HepG2 (cell line): ENCODE measurements at regions not wholly inside any gene's neighbourhood (a gene's known extent, or its start where the extent isn't known, plus 50 kb on each side); places are given as distances from the start of the nearest gene placed in this dataset.

ENCODE experiments used
- ASH2L ChIP-seq: fragments of 300-600, 200-600 bp; sonication (generic); IDR thresholded peaks from 2 replicates; pipeline ENCODE4 v1.7.0; 2017; ENCODE audit warnings: low read depth, mild to moderate bottlenecking, moderate library complexity, mixed read lengths, low read length; ENCODE audit not compliant: insufficient read length
- EP300 ChIP-seq, 3 experiments: sonication (generic) in 1 of 3; formaldehyde crosslinking in 1 of 3; IDR thresholded peaks; 2 replicates each; pipeline versions ENCODE4 v1.5.1 to v1.6.1; 2011 to 2020; ENCODE audit warnings: low read depth in 2 of 3, low read length in 2 of 3, borderline replicate concordance in 1 of 3, improper control_type of control experiment in 1 of 3, mild to moderate bottlenecking in 1 of 3, missing genetic modification reagents in 1 of 3, moderate library complexity in 1 of 3
- FOXP1 ChIP-seq, 2 experiments: fragments of 450-650 bp in 1 of 2; IDR thresholded peaks; 2 replicates each; pipeline ENCODE4 v1.6.1; 2017 to 2018; ENCODE audit warnings: antibody characterized with exemption in 1 of 2
- KLF13 ChIP-seq: sonication (generic); formaldehyde crosslinking; IDR thresholded peaks from 2 replicates; pipeline ENCODE4 v1.4.0; 2020; ENCODE audit warnings: mild to moderate bottlenecking, missing genetic modification reagents
- TBX3 ChIP-seq: fragments of 450-650 bp; IDR thresholded peaks from 2 replicates; pipeline ENCODE4 v1.6.1; 2017; ENCODE audit warnings: antibody characterized with exemption, mild to moderate bottlenecking, inconsistent platforms, borderline replicate concordance
- ZNF646 ChIP-seq: sonication (generic); formaldehyde crosslinking; IDR thresholded peaks from 2 replicates; pipeline ENCODE4 v1.9.0; 2021; ENCODE audit warnings: mild to moderate bottlenecking, missing genetic modification reagents
- TF ChIP-seq, protein P1 (sequence below), 2 experiments: sonication (generic) in 1 of 2; formaldehyde crosslinking in 1 of 2; IDR thresholded peaks; 2 replicates each; pipeline versions ENCODE4 v1.4.0 to v1.6.1; 2016 to 2020; ENCODE audit warnings: borderline replicate concordance in 1 of 2, low read depth in 1 of 2, mild to moderate bottlenecking in 1 of 2, missing genetic modification reagents in 1 of 2
- TF ChIP-seq, protein P2 (sequence below): sonication (generic); formaldehyde crosslinking; IDR thresholded peaks from 2 replicates; pipeline ENCODE4 v1.4.0; 2020; ENCODE audit warnings: mild to moderate bottlenecking, missing genetic modification reagents, borderline replicate concordance
- TF ChIP-seq, protein P3 (sequence below): IDR thresholded peaks from 2 replicates; pipeline ENCODE4 v1.6.1; 2012; ENCODE audit warnings: low read depth, low read length, improper control_type of control experiment

- TF ChIP-seq, protein P1, sequence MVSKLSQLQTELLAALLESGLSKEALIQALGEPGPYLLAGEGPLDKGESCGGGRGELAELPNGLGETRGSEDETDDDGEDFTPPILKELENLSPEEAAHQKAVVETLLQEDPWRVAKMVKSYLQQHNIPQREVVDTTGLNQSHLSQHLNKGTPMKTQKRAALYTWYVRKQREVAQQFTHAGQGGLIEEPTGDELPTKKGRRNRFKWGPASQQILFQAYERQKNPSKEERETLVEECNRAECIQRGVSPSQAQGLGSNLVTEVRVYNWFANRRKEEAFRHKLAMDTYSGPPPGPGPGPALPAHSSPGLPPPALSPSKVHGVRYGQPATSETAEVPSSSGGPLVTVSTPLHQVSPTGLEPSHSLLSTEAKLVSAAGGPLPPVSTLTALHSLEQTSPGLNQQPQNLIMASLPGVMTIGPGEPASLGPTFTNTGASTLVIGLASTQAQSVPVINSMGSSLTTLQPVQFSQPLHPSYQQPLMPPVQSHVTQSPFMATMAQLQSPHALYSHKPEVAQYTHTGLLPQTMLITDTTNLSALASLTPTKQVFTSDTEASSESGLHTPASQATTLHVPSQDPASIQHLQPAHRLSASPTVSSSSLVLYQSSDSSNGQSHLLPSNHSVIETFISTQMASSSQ (IDR thresholded peaks at IDR 0.05; ENCODE audit: low read depth), result peak; percentile 51; the same call in 1 of the 2 replicates
- TF ChIP-seq, protein P1 (CRISPR knock-in tag; IDR thresholded peaks at IDR 0.05; ENCODE audit: borderline replicate concordance), result no peak
- TF ChIP-seq, protein P2, sequence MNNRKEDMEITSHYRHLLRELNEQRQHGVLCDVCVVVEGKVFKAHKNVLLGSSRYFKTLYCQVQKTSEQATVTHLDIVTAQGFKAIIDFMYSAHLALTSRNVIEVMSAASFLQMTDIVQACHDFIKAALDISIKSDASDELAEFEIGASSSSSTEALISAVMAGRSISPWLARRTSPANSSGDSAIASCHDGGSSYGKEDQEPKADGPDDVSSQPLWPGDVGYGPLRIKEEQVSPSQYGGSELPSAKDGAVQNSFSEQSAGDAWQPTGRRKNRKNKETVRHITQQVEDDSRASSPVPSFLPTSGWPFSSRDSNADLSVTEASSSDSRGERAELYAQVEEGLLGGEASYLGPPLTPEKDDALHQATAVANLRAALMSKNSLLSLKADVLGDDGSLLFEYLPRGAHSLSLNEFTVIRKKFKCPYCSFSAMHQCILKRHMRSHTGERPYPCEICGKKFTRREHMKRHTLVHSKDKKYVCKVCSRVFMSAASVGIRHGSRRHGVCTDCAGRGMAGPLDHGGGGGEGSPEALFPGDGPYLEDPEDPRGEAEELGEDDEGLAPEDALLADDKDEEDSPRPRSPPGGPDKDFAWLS (CRISPR knock-in tag), result 0 out of 2 replicates have a peak, but pooled peaks have one; percentile 45
- no peak for TF ChIP-seq KLF13
- peak; percentile 13; the same call in 1 of the 2 replicates for TF ChIP-seq FOXP1 (IDR thresholded peaks at IDR 0.05)
- TF ChIP-seq FOXP1 (CRISPR knock-in tag; IDR thresholded peaks at IDR 0.05), result no peak; the same call in 1 of the 2 replicates
- TF ChIP-seq, protein P3, sequence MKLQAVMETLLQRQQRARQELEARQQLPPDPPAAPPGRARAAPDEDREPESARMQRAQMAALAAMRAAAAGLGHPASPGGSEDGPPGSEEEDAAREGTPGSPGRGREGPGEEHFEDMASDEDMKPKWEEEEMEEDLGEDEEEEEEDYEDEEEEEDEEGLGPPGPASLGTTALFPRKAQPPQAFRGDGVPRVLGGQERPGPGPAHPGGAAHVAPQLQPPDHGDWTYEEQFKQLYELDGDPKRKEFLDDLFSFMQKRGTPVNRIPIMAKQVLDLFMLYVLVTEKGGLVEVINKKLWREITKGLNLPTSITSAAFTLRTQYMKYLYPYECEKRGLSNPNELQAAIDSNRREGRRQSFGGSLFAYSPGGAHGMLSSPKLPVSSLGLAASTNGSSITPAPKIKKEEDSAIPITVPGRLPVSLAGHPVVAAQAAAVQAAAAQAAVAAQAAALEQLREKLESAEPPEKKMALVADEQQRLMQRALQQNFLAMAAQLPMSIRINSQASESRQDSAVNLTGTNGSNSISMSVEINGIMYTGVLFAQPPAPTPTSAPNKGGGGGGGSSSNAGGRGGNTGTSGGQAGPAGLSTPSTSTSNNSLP, result peak; percentile 48; the same call in 1 of the 2 replicates
- TF ChIP-seq ZNF646 (CRISPR knock-in tag), result 0 out of 2 replicates have a peak, but pooled peaks have one; percentile 33
- TF ChIP-seq EP300 (IDR thresholded peaks at IDR 0.05; ENCODE audit: low read depth in 2 of 2, low read length in 2 of 2), result peak in 1 of 2 experiments; percentile 41; a peak in 2 of 4 replicates
- TF ChIP-seq EP300 (CRISPR knock-in tag; IDR thresholded peaks at IDR 0.05; ENCODE audit: borderline replicate concordance), result no peak
- peak; percentile 43 for TF ChIP-seq ASH2L
- peak; percentile 67; the same call in 1 of the 2 replicates for TF ChIP-seq TBX3
Observed at GRCh38 chr6:1131285-1132079, 180.4 kb upstream of the FOXQ1 start (continued).
